ENCODE measurements at regions not wholly inside any gene's neighbourhood (a gene's known extent, or its start where the extent isn't known, plus 50 kb on each side); places are given as distances from the start of the nearest gene placed in this dataset.
A peak's percentile ranks its signal among the peaks of the same experiment; 100 is the strongest.
"Not testable (repeated sequence)": the region's sequence is repeated elsewhere in the genome, so short reads cannot be mapped to it uniquely, and the experiment has no call there.

DNA sequence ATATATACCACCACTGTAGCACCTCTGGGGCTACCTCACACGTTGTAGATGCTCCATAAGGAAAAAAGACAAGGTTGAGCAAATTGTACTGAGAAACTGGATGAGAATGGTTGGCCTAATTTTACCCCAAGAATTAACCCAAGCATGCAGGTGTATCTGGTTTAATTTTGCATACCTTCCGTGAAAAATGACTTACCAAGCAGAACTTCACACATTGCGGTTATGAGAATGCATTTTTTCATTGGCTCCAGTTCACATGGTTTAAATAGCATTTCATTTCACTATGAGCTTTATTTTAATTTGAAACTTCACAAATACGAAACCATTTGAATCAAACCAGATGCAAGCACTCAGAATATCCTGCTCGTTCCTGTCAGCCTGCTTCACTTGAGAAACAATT, 512.2 kb downstream of the LTN1 start:
- Mint-ChIP-seq H3K36me3 (ENCODE audit: unreplicated experiment) (peaks cover 5% of the 10 kb centered on the region), H3K4me1 (ENCODE audit: low read depth, unreplicated experiment) (peaks cover 7% of the 10 kb centered on the region), H3K4me3 (ENCODE audit: unreplicated experiment) (no peak overlapping the region), H3K27ac (ENCODE audit: unreplicated experiment) (no peak overlapping the region), H3K9me3 (ENCODE audit: unreplicated experiment) (peaks cover 3% of the 10 kb centered on the region), H3K27me3 (ENCODE audit: unreplicated experiment) (peaks cover 1% of the 10 kb centered on the region)
- TF ChIP-seq, protein P1, sequence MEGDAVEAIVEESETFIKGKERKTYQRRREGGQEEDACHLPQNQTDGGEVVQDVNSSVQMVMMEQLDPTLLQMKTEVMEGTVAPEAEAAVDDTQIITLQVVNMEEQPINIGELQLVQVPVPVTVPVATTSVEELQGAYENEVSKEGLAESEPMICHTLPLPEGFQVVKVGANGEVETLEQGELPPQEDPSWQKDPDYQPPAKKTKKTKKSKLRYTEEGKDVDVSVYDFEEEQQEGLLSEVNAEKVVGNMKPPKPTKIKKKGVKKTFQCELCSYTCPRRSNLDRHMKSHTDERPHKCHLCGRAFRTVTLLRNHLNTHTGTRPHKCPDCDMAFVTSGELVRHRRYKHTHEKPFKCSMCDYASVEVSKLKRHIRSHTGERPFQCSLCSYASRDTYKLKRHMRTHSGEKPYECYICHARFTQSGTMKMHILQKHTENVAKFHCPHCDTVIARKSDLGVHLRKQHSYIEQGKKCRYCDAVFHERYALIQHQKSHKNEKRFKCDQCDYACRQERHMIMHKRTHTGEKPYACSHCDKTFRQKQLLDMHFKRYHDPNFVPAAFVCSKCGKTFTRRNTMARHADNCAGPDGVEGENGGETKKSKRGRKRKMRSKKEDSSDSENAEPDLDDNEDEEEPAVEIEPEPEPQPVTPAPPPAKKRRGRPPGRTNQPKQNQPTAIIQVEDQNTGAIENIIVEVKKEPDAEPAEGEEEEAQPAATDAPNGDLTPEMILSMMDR (IDR thresholded peaks at IDR 0.05; ENCODE audit: partially characterized antibody, unreplicated experiment): no peak
- no peak for DNase-seq

DNA sequence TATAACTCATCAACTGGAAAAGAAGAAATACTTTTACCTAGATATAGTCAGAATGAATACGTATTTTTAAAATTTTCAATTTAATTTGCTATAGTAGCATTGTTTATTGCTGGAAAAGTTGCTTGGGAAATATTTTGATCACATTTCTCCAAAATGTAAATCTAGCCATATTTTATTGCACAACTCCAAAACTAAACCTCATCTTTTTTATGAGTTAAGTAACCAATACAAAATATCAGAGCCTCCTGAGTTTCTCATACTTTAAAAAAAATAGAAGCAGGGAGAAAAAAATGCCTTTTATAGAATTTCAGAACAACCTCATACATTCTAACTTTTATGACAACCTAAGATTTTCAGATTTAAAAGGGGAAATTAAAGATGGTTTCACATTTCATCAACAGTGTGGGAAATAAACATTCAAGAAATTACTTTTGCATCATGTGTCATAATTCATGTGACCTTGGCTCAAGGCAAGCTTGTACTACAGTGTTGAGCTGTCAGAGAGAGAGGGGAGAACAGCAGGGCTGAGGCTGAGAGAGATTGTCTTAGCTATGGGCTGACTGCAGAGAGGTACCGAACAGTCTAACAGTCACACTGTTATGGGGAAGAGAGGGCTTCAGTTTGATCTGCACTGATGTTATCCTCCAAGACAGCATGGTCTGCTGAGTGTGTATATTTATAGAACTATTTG, 519.0 kb downstream of the LTN1 start:
- H3K4me3 Mint-ChIP-seq (ENCODE audit: unreplicated experiment): no peak overlapping the region
- TF ChIP-seq, protein P1 (IDR thresholded peaks at IDR 0.05; ENCODE audit: partially characterized antibody, unreplicated experiment): no peak
- H3K9me3 Mint-ChIP-seq (ENCODE audit: unreplicated experiment): no peaks in the 10 kb centered on the region

DNA sequence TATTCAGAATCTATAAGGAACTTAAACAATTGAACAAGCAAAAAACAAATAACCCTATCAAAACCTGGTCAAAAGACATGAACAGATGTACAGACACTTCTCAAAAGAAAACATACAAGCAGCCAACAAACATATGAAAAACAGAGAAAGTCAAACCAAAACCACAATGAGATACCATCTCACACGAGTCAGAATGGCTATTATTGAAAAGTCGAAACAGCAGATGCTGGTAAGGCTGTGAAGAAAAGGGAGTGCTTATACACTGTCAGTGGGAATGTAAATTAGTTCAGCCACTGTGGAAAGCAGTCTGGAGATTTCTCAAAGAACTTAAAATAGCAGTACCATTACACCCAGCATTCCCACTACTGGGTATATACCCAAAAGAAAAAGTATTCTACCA, 520.1 kb downstream of the LTN1 start:
- not testable (repeated sequence) for H3K9me3 Mint-ChIP-seq (ENCODE audit: unreplicated experiment); DNase-seq; H3K27ac Mint-ChIP-seq (ENCODE audit: unreplicated experiment); H3K4me3 Mint-ChIP-seq (ENCODE audit: unreplicated experiment); H3K27me3 Mint-ChIP-seq (ENCODE audit: unreplicated experiment); H3K36me3 Mint-ChIP-seq (ENCODE audit: unreplicated experiment)
- H3K4me1 Mint-ChIP-seq (ENCODE audit: low read depth, unreplicated experiment): peaks cover 22% of the 10 kb centered on the region

More for the DNA sequence above, 519.0 kb downstream of the LTN1 start:
- Mint-ChIP-seq H3K27me3 (ENCODE audit: unreplicated experiment) (peaks cover 1% of the 10 kb centered on the region), H3K27ac (ENCODE audit: unreplicated experiment) (peak overlapping the region; percentile 69), H3K36me3 (ENCODE audit: unreplicated experiment) (peaks cover 8% of the 10 kb centered on the region), H3K4me1 (ENCODE audit: low read depth, unreplicated experiment) (peaks cover 22% of the 10 kb centered on the region)
- no peak for DNase-seq

DNA sequence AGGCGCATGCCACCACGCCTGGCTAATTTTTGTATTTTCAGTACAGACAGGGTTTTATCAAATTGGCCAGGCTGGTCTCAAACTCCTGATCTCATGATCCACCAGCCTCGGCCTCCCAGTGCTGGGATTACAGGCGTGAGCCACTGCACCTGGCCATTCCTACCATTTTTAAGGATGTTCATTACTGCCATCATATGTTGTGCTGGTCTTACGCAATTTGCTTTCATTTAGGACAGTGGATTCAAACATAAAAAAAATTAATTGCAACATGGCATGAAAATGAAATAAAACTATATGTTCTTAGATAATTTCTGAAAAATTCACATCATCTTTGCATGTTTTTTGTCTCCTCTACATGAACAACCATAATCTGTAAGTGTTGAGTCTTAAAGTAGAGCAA, 527.7 kb downstream of the LTN1 start:
- Mint-ChIP-seq H3K27me3 (ENCODE audit: unreplicated experiment) (no peaks in the 10 kb centered on the region), H3K4me3 (ENCODE audit: unreplicated experiment) (no peak overlapping the region), H3K36me3 (ENCODE audit: unreplicated experiment) (no peaks in the 10 kb centered on the region), H3K9me3 (ENCODE audit: unreplicated experiment) (no peaks in the 10 kb centered on the region), H3K27ac (ENCODE audit: unreplicated experiment) (no peak overlapping the region), H3K4me1 (ENCODE audit: low read depth, unreplicated experiment) (no peaks in the 10 kb centered on the region)
- TF ChIP-seq, protein P1 (IDR thresholded peaks at IDR 0.05; ENCODE audit: partially characterized antibody, unreplicated experiment): no peak
- no peak for DNase-seq

DNA sequence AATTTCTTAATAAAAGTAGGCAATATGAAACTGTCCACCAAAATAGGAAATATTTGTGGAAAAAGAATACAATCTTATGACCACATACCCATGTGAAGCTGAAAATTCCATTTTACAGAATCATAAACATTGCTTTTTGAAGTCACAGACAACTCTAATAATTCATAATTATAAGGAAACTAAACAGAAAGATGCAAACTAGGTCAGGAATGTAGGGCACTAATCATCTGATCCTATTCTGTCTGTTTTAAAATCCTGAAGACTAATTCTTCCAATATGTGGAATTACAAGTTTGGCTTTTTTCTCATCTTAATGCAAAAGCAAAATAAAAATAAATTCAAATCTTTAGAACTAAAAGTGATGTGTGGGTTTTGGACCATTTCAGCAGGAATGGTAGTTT, 528.6 kb downstream of the LTN1 start:
- Mint-ChIP-seq H3K4me3 (ENCODE audit: unreplicated experiment) (no peak overlapping the region), H3K4me1 (ENCODE audit: low read depth, unreplicated experiment) (no peaks in the 10 kb centered on the region), H3K27me3 (ENCODE audit: unreplicated experiment) (no peaks in the 10 kb centered on the region), H3K27ac (ENCODE audit: unreplicated experiment) (no peak overlapping the region), H3K9me3 (ENCODE audit: unreplicated experiment) (no peaks in the 10 kb centered on the region), H3K36me3 (ENCODE audit: unreplicated experiment) (no peaks in the 10 kb centered on the region)
- DNase-seq: no peak
- TF ChIP-seq, protein P1 (IDR thresholded peaks at IDR 0.05; ENCODE audit: partially characterized antibody, unreplicated experiment): no peak
